DOHH2 (cell line): ENCODE measurements at regions not wholly inside any gene's neighbourhood (a gene's known extent, or its start where the extent isn't known, plus 50 kb on each side); places are given as distances from the start of the nearest gene placed in this dataset.

ENCODE experiments used
- CTCF ChIP-seq: fragments of 200-600 bp; sonication (generic); IDR thresholded peaks from one replicate; pipeline ENCODE4 v1.5.1; 2014; ENCODE audit warnings: antibody characterized with exemption, mild to moderate bottlenecking, low read depth, low read length; ENCODE audit not compliant: poor library complexity, severe bottlenecking
- EZH2phosphoT487 ChIP-seq: fragments of 200-600 bp; sonication (generic); IDR thresholded peaks from 2 replicates; pipeline ENCODE4 v1.6.1; 2017; ENCODE audit warnings: borderline replicate concordance, mild to moderate bottlenecking, antibody characterized with exemption, low read length, moderate library complexity, mixed read lengths

- no peak for TF ChIP-seq CTCF
- no peak for TF ChIP-seq EZH2phosphoT487
Measured at GRCh38 chr5:114678778-114679177, 316.9 kb downstream of the KCNN2 start.
